Right cardiac atrium (tissue), 5 donors: ENCODE measurements at regions not wholly inside any gene's neighbourhood (a gene's known extent, or its start where the extent isn't known, plus 50 kb on each side); places are given as distances from the start of the nearest gene placed in this dataset.

Experiments
- ATAC-seq, 2 donors: fragments of 200-7000 bp; cut with Tn5 transposase; one replicate each; pipeline versions ENCODE4 v1.8.0 to v1.9.1; 2020; ENCODE audit warnings: moderate library complexity in 2 of 2, mild to moderate bottlenecking in 1 of 2
- DNase-seq, 3 donors: peaks; one replicate each; pipeline ENCODE4 v3.0.0-alpha.2; 2020
- H3K27ac ChIP-seq: one replicate; pipeline ENCODE4 v1.5.1; 2013; ENCODE audit warnings: mild to moderate bottlenecking, low read length, control low read depth, moderate library complexity
- H3K27me3 ChIP-seq: one replicate; pipeline ENCODE4 v1.6.1; 2013; ENCODE audit not compliant: control insufficient read depth, insufficient read depth
- H3K4me1 ChIP-seq: one replicate; pipeline ENCODE4 v1.6.1; 2013; ENCODE audit warnings: low read length; ENCODE audit not compliant: control insufficient read depth, insufficient read depth
- H3K4me3 ChIP-seq: one replicate; pipeline ENCODE4 v1.5.1; 2013; ENCODE audit warnings: low read length, control low read depth
- H3K9me3 ChIP-seq: one replicate; pipeline ENCODE4 v1.6.1; 2013; ENCODE audit warnings: low read length; ENCODE audit not compliant: control insufficient read depth
- WGBS: extraction: QIAGEN DNeasy Blood & Tissue Kit; methylation state at CpG from one replicate; pipeline ENCODE4 v1.1.7; 2013; 5-methylcytosine and 5-hydroxymethylcytosine counted together
- intact Hi-C, 4 donors: fragments of 100-400 bp; cut with DNase I; formaldehyde crosslinking; loops; one replicate each; pipeline versions ENCODE4 v1.11.0 to v1.14.0; 2022 to 2023
- donor health status: healthy with polysubstance abuse.
- donor health status: DM: no; HTN: yes; CAD: no.
- donor health status: DM: no; HTN: no; CAD: no.
- donor health status: DM: no; HTN: yes; CAD: no; lungs with severe emphysema.
- donor health status: DM: yes; HTN: yes; CAD: no.

- DNase-seq (no peak), ATAC-seq (no peak)
Observed at GRCh38 chr13:103156346-103156998, 90.3 kb upstream of the SLC10A2 start.

GRCh38 chr13:103153466-103153865 is 87.2 kb upstream of the SLC10A2 start:
- intact Hi-C loops: no loop called here
- 66% methylated on average over 2 of the region's 2 CpGs for WGBS
- Histone ChIP-seq H3K4me1 (no peaks in the 10 kb centered on the region), H3K4me3 (no peak overlapping the region), H3K27me3 (no peaks in the 10 kb centered on the region), H3K9me3 (no peaks in the 10 kb centered on the region), H3K27ac (no peak overlapping the region)
- no peak for DNase-seq
- no peak for ATAC-seq

More at GRCh38 chr13:103156346-103156998, 90.3 kb upstream of the SLC10A2 start:
- H3K9me3 ChIP-seq: no peaks in the 10 kb centered on the region
- no peaks in the 10 kb centered on the region for H3K27me3 ChIP-seq
- 44% methylated on average over 6 of the region's 6 CpGs for WGBS
- intact Hi-C loops: no loop called here
- no peak overlapping the region for H3K27ac ChIP-seq
- H3K4me1 ChIP-seq: no peaks in the 10 kb centered on the region
- no peak overlapping the region for H3K4me3 ChIP-seq

- H3K4me3 ChIP-seq: no peak overlapping the region
- ATAC-seq: no peak
- no peak for DNase-seq
- no peaks in the 10 kb centered on the region for H3K4me1 ChIP-seq
- WGBS: 78% methylated on average over 9 of the region's 9 CpGs
- H3K9me3 ChIP-seq: no peaks in the 10 kb centered on the region
- H3K27ac ChIP-seq: no peak overlapping the region
- no peaks in the 10 kb centered on the region for H3K27me3 ChIP-seq
- intact Hi-C loops: loop anchor here in 2 of 4 donors (10.0 kb wide), 1 partner anchor 233 kb away; no protein-coding TSS in a partner anchor
Observed at GRCh38 chr13:103147961-103148360, 81.7 kb upstream of the SLC10A2 start.

- intact Hi-C loops: loop anchor here in 2 of 4 donors (10.0 kb wide), 1 partner anchor 231 kb away; no protein-coding TSS in a partner anchor
- no peak overlapping the region for H3K27ac ChIP-seq
- no peak for ATAC-seq
Observed at GRCh38 chr13:103145442-103145841, 79.2 kb upstream of the SLC10A2 start.

GRCh38 chr13:103143432-103143831 is 77.2 kb upstream of the SLC10A2 start:
- no peaks in the 10 kb centered on the region for H3K27me3 ChIP-seq
- no peaks in the 10 kb centered on the region for H3K4me1 ChIP-seq
- no peak overlapping the region for H3K4me3 ChIP-seq
- ATAC-seq: no peak
- intact Hi-C loops: loop anchor here in 2 of 4 donors (10.0 kb wide), 1 partner anchor 229 kb away; no protein-coding TSS in a partner anchor
- no peak for DNase-seq
- no peaks in the 10 kb centered on the region for H3K9me3 ChIP-seq
- no peak overlapping the region for H3K27ac ChIP-seq

More at GRCh38 chr13:103145442-103145841, 79.2 kb upstream of the SLC10A2 start:
- DNase-seq: no peak
- Histone ChIP-seq H3K4me3 (no peak overlapping the region), H3K9me3 (no peaks in the 10 kb centered on the region), H3K4me1 (no peaks in the 10 kb centered on the region), H3K27me3 (no peaks in the 10 kb centered on the region)
- WGBS: 77% methylated on average over 1 of the region's 1 CpG

- ATAC-seq (no peak), DNase-seq (no peak)
- H3K4me3 ChIP-seq: no peak overlapping the region
- intact Hi-C loops: loop anchor here in 2 of 4 donors (10.0 kb wide), 1 partner anchor 227 kb away; no protein-coding TSS in a partner anchor
- no peaks in the 10 kb centered on the region for H3K27me3 ChIP-seq
- no peaks in the 10 kb centered on the region for H3K4me1 ChIP-seq
- H3K27ac ChIP-seq: no peak overlapping the region
- H3K9me3 ChIP-seq: no peaks in the 10 kb centered on the region
- 79% methylated on average over 2 of the region's 2 CpGs for WGBS
Observed at GRCh38 chr13:103142151-103142550, 75.9 kb upstream of the SLC10A2 start.

GRCh38 chr13:103140001-103140671 is 73.9 kb upstream of the SLC10A2 start:
- ATAC-seq (peak in 1 of 2 donors; percentile 61), DNase-seq (no peak)
- intact Hi-C loops: loop anchor here in 2 of 4 donors (10.0 kb wide), 1 partner anchor 225 kb away; no protein-coding TSS in a partner anchor
- H3K9me3 ChIP-seq: no peaks in the 10 kb centered on the region
- H3K27ac ChIP-seq: no peak overlapping the region
- H3K4me1 ChIP-seq: no peaks in the 10 kb centered on the region
- 69% methylated on average over 5 of the region's 5 CpGs for WGBS
- no peaks in the 10 kb centered on the region for H3K27me3 ChIP-seq
- H3K4me3 ChIP-seq: no peak overlapping the region

- no peak overlapping the region for H3K27ac ChIP-seq
- ATAC-seq (no peak), DNase-seq (no peak)
- intact Hi-C loops: no loop called here
- no peaks in the 10 kb centered on the region for H3K9me3 ChIP-seq
- H3K4me1 ChIP-seq: no peaks in the 10 kb centered on the region
- H3K4me3 ChIP-seq: no peak overlapping the region
- H3K27me3 ChIP-seq: no peaks in the 10 kb centered on the region
- WGBS: 21% methylated on average over 2 of the region's 2 CpGs
Observed at GRCh38 chr13:103134271-103134670, 68.1 kb upstream of the SLC10A2 start.

- no peak for ATAC-seq
- intact Hi-C loops: no loop called here
Observed at GRCh38 chr13:103133556-103133955, 67.3 kb upstream of the SLC10A2 start.

GRCh38 chr13:103130681-103131210 is 64.5 kb upstream of the SLC10A2 start:
- WGBS: 67% methylated on average over 3 of the region's 3 CpGs
- Histone ChIP-seq H3K27ac (no peak overlapping the region), H3K27me3 (no peaks in the 10 kb centered on the region), H3K4me3 (no peak overlapping the region), H3K4me1 (no peaks in the 10 kb centered on the region), H3K9me3 (no peaks in the 10 kb centered on the region)
- intact Hi-C loops: no loop called here
- ATAC-seq: no peak
- no peak for DNase-seq

More at GRCh38 chr13:103133556-103133955, 67.3 kb upstream of the SLC10A2 start:
- Histone ChIP-seq H3K27me3 (no peaks in the 10 kb centered on the region), H3K4me1 (no peaks in the 10 kb centered on the region), H3K27ac (no peak overlapping the region), H3K4me3 (no peak overlapping the region), H3K9me3 (no peaks in the 10 kb centered on the region)
- DNase-seq: no peak
- WGBS: 61% methylated on average over 4 of the region's 4 CpGs

GRCh38 chr13:103130146-103130545 is 63.9 kb upstream of the SLC10A2 start:
- 87% methylated on average over 5 of the region's 5 CpGs for WGBS
- intact Hi-C loops: no loop called here
- H3K27me3 ChIP-seq: no peaks in the 10 kb centered on the region
- no peaks in the 10 kb centered on the region for H3K9me3 ChIP-seq
- H3K27ac ChIP-seq: no peak overlapping the region
- H3K4me3 ChIP-seq: no peak overlapping the region
- DNase-seq (no peak), ATAC-seq (no peak)
- H3K4me1 ChIP-seq: no peaks in the 10 kb centered on the region
